EL (cell line): ENCODE measurements at regions not wholly inside any gene's neighbourhood (a gene's known extent, or its start where the extent isn't known, plus 50 kb on each side); places are given as distances from the start of the nearest gene placed in this dataset.
"Not testable (repeated sequence)": the region's sequence is repeated elsewhere in the genome, so short reads cannot be mapped to it uniquely, and the experiment has no call there.

Source experiments
- DNase-seq: peaks from one replicate; pipeline ENCODE4 v3.0.0-alpha.2; 2016

- no peak for DNase-seq
These were observed 1449.7 kb downstream of the GATA3 start for GRCh38 chr10:9504227-9504626.

GRCh38 chr10:9505546-9505945 lies 1451.1 kb downstream of the GATA3 start:
- DNase-seq: no peak

GRCh38 chr10:9508606-9509005 lies 1454.1 kb downstream of the GATA3 start:
- DNase-seq: no peak

GRCh38 chr10:9510626-9511025 lies 1456.1 kb downstream of the GATA3 start:
- no peak for DNase-seq

GRCh38 chr10:9515922-9516321 lies 1461.4 kb downstream of the GATA3 start:
- DNase-seq: no peak

- no peak for DNase-seq
These were observed 1481.3 kb downstream of the GATA3 start for GRCh38 chr10:9535744-9536143.

- no peak for DNase-seq
These were observed 1472.6 kb upstream of the CELF2 start for GRCh38 chr10:9545073-9545472.

GRCh38 chr10:9547936-9548904 lies 1469.5 kb upstream of the CELF2 start:
- no peak for DNase-seq

- DNase-seq: no peak
These were observed 1466.9 kb upstream of the CELF2 start for GRCh38 chr10:9550810-9551209.

- no peak for DNase-seq
These were observed 1463.4 kb upstream of the CELF2 start for GRCh38 chr10:9554321-9554720.

GRCh38 chr10:9560976-9561375 lies 1456.7 kb upstream of the CELF2 start:
- no peak for DNase-seq

GRCh38 chr10:9561821-9562505 lies 1455.7 kb upstream of the CELF2 start:
- no peak for DNase-seq

- no peak for DNase-seq
These were observed 1439.9 kb upstream of the CELF2 start for GRCh38 chr10:9577746-9578145.

- peak; percentile 5 for DNase-seq
These were observed 1438.5 kb upstream of the CELF2 start for GRCh38 chr10:9579110-9579705.

GRCh38 chr10:9582803-9583202 lies 1434.9 kb upstream of the CELF2 start:
- DNase-seq: not testable (repeated sequence)

- DNase-seq: peak; percentile 29
These were observed 1421.2 kb upstream of the CELF2 start for GRCh38 chr10:9596368-9596920.

GRCh38 chr10:9602998-9603397 lies 1414.7 kb upstream of the CELF2 start:
- no peak for DNase-seq

GRCh38 chr10:9603972-9604371 lies 1413.7 kb upstream of the CELF2 start:
- no peak for DNase-seq

GRCh38 chr10:9605231-9605630 lies 1412.4 kb upstream of the CELF2 start:
- no peak for DNase-seq

GRCh38 chr10:9608602-9609001 lies 1409.1 kb upstream of the CELF2 start:
- no peak for DNase-seq

GRCh38 chr10:9613338-9614075 lies 1404.2 kb upstream of the CELF2 start:
- DNase-seq: no peak

GRCh38 chr10:9615189-9615588 lies 1402.5 kb upstream of the CELF2 start:
- DNase-seq: peak; percentile 40

GRCh38 chr10:9621216-9621615 lies 1396.5 kb upstream of the CELF2 start:
- no peak for DNase-seq
